Breast epithelium (tissue), 4 donors: ENCODE measurements at regions not wholly inside any gene's neighbourhood (a gene's known extent, or its start where the extent isn't known, plus 50 kb on each side); places are given as distances from the start of the nearest gene placed in this dataset.

Source experiments
- DNase-seq, 2 donors: peaks; one replicate each; pipeline ENCODE4 v3.0.0-alpha.2; 2019; ENCODE audit warnings: low spot score in 2 of 2
- H3K27ac ChIP-seq, 2 donors: fragments of 200-600 bp; sonication (generic) in 1 of 2; one replicate each; pipeline ENCODE4 v1.5.1; 2016 to 2019; ENCODE audit warnings: mild to moderate bottlenecking in 1 of 2
- H3K27me3 ChIP-seq, 2 donors: fragments of 200-600 bp; sonication (generic) in 1 of 2; one replicate each; pipeline versions ENCODE4 v1.5.1 to v1.6.0; 2017 to 2019; ENCODE audit warnings: control low read depth in 1 of 2, mild to moderate bottlenecking in 1 of 2
- H3K36me3 ChIP-seq: fragments of 200-600 bp; one replicate; pipeline ENCODE4 v1.5.1; 2019
- H3K4me1 ChIP-seq, 2 donors: fragments of 200-600 bp; sonication (generic); one replicate each; pipeline ENCODE4 v1.5.1; 2016 to 2019; ENCODE audit warnings: control low read depth in 1 of 2
- H3K4me3 ChIP-seq, 3 donors: fragments of 200-600 bp; sonication (generic); 1 replicate in 2 of 3; 2 replicates in 1 of 3; pipeline ENCODE4 v1.5.1; 2016 to 2019; ENCODE audit warnings: mild to moderate bottlenecking in 3 of 3, moderate library complexity in 2 of 3
- H3K9me3 ChIP-seq, 2 donors: fragments of 200-600 bp; sonication (generic) in 1 of 2; one replicate each; pipeline ENCODE4 v1.5.1; 2016 to 2019; ENCODE audit warnings: control low read depth in 1 of 2
- POLR2A ChIP-seq: fragments of 450-650 bp; IDR thresholded peaks from one replicate; pipeline ENCODE4 v1.6.1; 2016; ENCODE audit warnings: antibody characterized with exemption, mild to moderate bottlenecking, moderate library complexity
- POLR2AphosphoS5 ChIP-seq, 3 donors: sonication (generic); formaldehyde crosslinking; IDR thresholded peaks; one replicate each; pipeline ENCODE4 v1.6.1; 2017; ENCODE audit warnings: antibody characterized with exemption in 3 of 3
- intact Hi-C: fragments of 100-400 bp; cut with DNase I; formaldehyde crosslinking; loops from one replicate; pipeline ENCODE4 v1.15.1; 2023; ENCODE audit warnings: low total_unique reads
- TF ChIP-seq, protein P1 (sequence below), 3 donors: fragments of 450-650 bp; IDR thresholded peaks; one replicate each; pipeline ENCODE4 v1.5.1; 2016 to 2017; ENCODE audit warnings: antibody characterized with exemption in 3 of 3, mild to moderate bottlenecking in 3 of 3, moderate library complexity in 3 of 3

DNA sequence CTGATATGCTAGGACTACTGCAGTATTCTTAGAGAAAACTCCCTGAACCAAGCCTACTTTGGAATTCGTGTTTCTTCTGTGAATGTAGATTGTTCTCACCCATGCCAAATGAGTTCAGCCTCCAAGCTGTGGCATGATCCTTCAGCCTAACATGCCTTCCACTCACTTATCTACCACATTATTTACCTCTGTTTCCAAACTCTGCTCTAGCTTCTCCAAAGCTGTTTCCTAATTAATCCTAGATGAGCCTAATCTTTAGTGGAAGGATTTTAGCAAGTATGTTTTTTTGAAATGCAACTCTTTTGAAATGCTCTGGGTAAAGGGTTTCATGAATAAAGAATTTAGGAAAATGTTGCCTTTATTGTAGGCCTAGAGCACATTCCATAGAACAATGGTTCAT, 152.9 kb upstream of the MMADHC start:
- Histone ChIP-seq H3K27me3 (no peaks in the 10 kb centered on the region), H3K4me1 (no peaks in the 10 kb centered on the region), H3K27ac (no peak overlapping the region), H3K4me3 (no peak overlapping the region), H3K9me3 (no peaks in the 10 kb centered on the region), H3K36me3 (no peaks in the 10 kb centered on the region)
- intact Hi-C loops = no loop called here
- TF ChIP-seq POLR2A (no peak), POLR2AphosphoS5 (IDR thresholded peaks at IDR 0.05) (no peak)
- TF ChIP-seq, protein P1, sequence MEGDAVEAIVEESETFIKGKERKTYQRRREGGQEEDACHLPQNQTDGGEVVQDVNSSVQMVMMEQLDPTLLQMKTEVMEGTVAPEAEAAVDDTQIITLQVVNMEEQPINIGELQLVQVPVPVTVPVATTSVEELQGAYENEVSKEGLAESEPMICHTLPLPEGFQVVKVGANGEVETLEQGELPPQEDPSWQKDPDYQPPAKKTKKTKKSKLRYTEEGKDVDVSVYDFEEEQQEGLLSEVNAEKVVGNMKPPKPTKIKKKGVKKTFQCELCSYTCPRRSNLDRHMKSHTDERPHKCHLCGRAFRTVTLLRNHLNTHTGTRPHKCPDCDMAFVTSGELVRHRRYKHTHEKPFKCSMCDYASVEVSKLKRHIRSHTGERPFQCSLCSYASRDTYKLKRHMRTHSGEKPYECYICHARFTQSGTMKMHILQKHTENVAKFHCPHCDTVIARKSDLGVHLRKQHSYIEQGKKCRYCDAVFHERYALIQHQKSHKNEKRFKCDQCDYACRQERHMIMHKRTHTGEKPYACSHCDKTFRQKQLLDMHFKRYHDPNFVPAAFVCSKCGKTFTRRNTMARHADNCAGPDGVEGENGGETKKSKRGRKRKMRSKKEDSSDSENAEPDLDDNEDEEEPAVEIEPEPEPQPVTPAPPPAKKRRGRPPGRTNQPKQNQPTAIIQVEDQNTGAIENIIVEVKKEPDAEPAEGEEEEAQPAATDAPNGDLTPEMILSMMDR (IDR thresholded peaks at IDR 0.05) = no peak
- DNase-seq = no peak

DNA sequence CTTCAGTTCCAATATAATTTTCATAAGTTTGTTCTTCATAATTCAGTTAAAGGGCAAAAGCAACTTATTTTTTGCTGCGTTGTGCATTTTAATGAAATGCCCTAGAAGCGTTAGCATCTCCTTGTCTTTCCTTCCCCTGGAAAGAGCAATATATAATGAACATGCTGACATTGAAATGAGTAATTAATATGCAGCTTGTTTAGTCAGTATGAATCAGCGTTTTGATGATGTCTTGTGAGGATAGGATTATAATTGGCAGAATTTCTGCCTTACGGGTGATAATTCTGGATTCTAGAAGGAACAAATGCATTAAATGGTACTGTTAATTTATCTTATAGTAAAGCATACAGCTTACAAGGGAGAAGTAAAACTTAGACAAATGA, 152.3 kb upstream of the MMADHC start:
- intact Hi-C loops = no loop called here
- Histone ChIP-seq H3K4me1 (no peaks in the 10 kb centered on the region), H3K36me3 (no peaks in the 10 kb centered on the region), H3K9me3 (no peaks in the 10 kb centered on the region), H3K4me3 (no peak overlapping the region), H3K27me3 (no peaks in the 10 kb centered on the region), H3K27ac (no peak overlapping the region)
- no peak for DNase-seq
- no peak for TF ChIP-seq POLR2A
- TF ChIP-seq, protein P1 (IDR thresholded peaks at IDR 0.05) = no peak
- TF ChIP-seq POLR2AphosphoS5 (IDR thresholded peaks at IDR 0.05) = no peak

DNA sequence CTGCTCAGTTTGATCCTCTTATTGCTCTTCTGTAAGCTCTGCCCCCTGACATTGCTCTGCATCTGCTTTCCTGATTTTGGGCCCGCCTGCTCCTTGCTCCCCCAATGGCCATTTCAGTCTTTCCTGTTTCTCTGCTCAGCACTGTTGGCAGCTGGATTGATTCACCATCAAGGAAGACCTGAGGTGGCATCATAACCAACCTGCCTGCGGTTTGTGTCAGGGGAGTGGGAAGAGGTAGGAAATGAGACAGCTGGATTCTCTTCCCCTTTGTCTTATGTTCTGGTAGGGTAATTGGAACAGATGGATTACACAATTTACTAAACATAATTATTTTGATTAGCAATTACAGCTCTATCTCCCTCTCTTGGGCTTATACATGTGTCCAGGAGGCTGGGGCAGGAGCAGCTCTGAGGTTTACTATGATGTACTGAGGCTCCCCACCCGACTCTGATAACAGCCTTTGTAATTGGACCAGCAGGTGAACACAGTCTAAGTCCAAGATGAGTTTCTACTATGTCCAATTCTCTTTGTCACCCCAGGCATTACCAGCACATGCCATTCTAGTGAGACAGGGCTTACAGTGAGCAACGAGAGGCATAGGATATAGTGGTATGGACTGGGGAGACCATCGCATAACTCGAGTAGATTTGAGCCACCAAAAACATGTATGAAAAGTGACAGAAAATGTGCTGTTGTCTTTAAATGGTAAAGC, 151.8 kb upstream of the MMADHC start:
- intact Hi-C loops = no loop called here
- no peaks in the 10 kb centered on the region for H3K9me3 ChIP-seq
- H3K4me1 ChIP-seq = no peaks in the 10 kb centered on the region
- no peaks in the 10 kb centered on the region for H3K27me3 ChIP-seq
- TF ChIP-seq, protein P1 (IDR thresholded peaks at IDR 0.05) = no peak
- TF ChIP-seq POLR2AphosphoS5 (IDR thresholded peaks at IDR 0.05) (no peak), POLR2A (no peak)
- DNase-seq = no peak
- no peaks in the 10 kb centered on the region for H3K36me3 ChIP-seq
- no peak overlapping the region for H3K4me3 ChIP-seq
- H3K27ac ChIP-seq = no peak overlapping the region

DNA sequence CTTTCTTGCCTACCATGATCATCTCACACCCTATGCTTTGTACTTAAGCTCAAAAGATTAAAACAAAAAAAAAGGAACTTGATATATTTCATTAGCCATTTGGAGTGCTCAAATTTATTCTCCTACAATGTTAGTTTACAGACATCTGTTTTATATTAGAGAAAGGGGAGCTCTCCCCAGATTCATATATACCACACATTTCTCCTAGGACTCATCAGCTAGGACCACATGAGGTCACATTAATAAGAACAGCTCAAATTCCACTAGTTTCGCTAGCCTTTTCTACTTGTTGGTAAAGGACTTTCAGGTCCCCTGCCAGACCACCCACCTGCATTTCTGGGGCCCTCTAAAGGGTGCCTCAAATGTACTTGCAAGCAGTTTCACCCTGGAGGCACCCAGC, 151.2 kb upstream of the MMADHC start:
- Histone ChIP-seq H3K4me1 (no peaks in the 10 kb centered on the region), H3K36me3 (no peaks in the 10 kb centered on the region), H3K27ac (no peak overlapping the region), H3K9me3 (no peaks in the 10 kb centered on the region), H3K4me3 (no peak overlapping the region), H3K27me3 (no peaks in the 10 kb centered on the region)
- TF ChIP-seq POLR2AphosphoS5 (IDR thresholded peaks at IDR 0.05) = no peak
- intact Hi-C loops = no loop called here
- no peak for DNase-seq

DNA sequence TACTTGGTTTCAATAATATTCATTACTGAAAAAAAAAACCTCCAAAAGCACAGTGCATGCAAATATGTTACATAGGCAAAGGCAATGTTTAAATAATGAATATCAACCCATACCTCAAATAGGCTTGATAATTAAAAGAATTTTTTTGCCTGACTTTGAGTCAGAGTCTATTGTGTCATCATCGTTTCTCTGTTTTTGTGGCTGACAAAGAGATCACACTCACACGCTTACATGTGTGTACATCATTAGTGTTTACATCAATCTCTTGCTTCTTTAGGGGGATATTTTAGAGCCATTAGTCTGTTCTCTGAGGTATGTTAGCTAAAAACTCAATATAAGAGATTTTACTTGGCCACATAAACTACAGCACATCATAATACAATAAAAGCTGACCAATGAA, 150.3 kb upstream of the MMADHC start:
- DNase-seq = no peak
- TF ChIP-seq POLR2AphosphoS5 (IDR thresholded peaks at IDR 0.05) = no peak
- TF ChIP-seq, protein P1 (IDR thresholded peaks at IDR 0.05) = no peak
- TF ChIP-seq POLR2A = no peak
- Histone ChIP-seq H3K4me1 (no peaks in the 10 kb centered on the region), H3K27ac (no peak overlapping the region), H3K36me3 (no peaks in the 10 kb centered on the region), H3K27me3 (no peaks in the 10 kb centered on the region), H3K9me3 (no peaks in the 10 kb centered on the region), H3K4me3 (no peak overlapping the region)
- intact Hi-C loops = no loop called here
